SKM-1 treated with dmso at 0.1 percent for 144 hours (cell line): ENCODE measurements at regions not wholly inside any gene's neighbourhood (a gene's known extent, or its start where the extent isn't known, plus 50 kb on each side); places are given as distances from the start of the nearest gene placed in this dataset.

Experiments
- DNase-seq: peaks from one replicate; lab custom pipeline; 2025; ENCODE audit not compliant: unreplicated experiment; lab: John Stamatoyannopoulos, UW

DNA sequence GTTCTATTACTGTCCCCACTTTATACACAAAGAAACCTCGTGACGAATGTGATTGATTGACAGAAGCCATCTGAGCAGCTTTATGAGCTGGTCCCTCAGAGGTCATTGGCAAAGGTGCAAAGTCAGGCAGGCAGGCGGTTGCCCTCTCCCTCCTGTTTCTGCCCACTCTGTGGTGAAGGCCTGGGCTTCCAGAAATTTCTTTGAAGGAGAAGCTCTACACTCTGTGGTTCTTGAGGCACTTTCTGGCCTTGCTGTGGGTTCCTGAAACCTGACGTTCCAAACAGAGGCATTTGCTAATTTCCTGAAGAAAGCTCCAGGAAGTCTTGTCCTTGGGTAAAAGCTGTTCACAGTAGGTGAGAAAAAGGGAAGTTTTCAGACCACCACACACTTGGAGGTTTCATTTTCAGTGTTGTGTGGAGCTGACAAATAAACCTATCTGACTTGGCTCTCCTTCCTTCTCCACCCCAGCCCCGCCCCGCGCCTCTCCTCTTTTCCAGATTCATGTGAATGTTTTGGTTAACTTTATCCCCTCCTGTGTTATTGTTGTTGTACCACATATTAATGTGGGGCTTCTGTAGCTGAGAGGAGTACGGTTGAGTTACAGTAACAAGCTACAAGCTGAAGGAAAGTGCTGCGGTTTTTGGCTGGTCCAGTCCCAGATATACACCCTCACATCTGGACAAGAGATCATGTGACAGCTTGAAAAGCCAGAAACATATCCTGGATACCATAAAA is 274.1 kb downstream of the CLIC5 start:
- DNase-seq = peak; percentile 91

DNA sequence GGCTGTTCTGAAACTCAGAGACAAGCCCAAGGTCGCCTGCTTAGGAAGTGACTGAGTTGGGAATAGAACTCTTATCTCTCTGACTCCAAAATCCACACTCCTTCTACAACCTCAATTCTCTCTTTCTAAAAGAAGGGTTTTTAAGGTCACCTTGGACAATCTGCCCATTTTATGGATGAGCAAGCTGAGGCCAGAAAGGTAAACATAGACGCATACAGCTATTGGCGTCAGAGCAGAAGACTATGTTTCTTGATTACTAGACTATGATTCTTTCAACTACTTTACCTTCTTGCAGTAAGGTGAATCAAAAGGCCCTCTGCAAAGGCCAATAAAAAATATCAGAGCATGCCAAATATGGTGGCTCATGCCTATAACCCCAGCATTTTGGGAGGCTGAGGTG is 276.6 kb downstream of the CLIC5 start:
- no peak for DNase-seq

DNA sequence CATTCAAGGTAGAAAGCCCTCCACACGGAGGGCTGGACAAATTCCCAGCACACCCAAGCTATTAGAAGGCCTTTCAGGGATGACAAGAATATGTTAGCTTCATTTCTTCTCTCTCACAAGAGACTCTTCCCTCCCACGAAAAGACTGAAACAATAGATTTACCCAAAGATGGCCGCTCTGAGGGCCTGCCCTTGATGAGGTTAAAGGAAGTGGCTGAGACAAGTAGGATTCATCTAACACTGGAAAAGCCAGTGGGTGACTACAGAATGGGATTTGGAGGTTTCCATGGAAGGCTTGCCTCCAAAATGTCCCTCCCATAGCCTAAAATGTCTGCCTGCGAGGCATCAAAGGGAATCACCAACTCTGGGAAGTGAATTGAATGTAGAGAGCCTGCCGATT is 277.6 kb downstream of the CLIC5 start:
- no peak for DNase-seq

DNA sequence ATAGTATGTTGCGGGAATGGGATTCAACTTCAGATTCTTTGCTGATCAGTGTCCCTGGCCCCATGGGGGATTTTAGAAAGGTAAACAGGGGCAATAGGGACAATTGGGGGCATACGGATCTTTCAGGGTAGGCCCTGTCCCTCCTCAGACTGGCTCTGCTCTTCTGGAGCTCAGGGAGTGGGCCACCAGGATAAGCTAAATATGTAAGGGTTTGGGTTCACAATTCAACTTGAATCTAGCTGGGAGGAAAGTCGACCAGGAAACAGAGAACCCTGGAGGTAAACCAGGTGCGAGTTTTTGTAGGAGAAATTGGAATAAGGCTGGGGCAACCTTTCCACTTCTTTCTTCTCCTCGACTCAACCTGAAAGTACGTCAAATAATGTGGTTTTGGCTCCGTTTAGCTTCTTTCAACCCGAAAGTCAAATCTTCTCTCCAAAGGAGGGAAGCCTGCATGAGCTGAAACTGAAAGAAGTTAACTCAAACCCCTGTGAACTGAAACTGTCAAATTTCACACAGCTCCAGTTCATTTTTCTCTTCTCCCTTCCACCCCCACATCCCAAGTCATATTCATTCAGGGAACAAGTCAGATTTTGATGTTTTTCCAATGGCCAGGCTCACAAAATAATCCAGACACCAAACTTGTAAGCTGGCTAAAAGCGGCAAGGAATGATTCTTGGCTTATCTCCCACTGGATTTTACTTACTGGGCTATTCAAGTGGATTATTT is 278.2 kb downstream of the CLIC5 start:
- no peak for DNase-seq

DNA sequence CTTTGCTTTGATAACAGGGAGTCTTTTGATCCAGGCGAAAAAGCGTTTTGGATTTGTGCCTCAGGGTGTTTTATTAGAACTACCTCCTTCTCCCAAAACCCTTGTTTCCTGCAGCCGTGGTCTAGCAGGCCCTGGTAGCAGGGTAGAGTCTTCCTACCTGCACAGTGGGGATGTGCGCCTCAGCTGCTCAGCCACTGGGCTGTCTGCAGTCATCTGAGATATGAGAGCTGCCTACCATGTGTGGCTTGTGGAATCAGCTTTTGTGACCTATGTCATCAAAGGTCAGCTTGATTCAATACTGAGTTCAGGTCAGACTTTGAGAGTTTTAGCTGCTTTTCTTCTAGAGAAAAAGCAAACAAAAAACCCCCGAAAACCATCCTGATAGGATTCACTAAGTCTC is 279.5 kb downstream of the CLIC5 start:
- DNase-seq = no peak

DNA sequence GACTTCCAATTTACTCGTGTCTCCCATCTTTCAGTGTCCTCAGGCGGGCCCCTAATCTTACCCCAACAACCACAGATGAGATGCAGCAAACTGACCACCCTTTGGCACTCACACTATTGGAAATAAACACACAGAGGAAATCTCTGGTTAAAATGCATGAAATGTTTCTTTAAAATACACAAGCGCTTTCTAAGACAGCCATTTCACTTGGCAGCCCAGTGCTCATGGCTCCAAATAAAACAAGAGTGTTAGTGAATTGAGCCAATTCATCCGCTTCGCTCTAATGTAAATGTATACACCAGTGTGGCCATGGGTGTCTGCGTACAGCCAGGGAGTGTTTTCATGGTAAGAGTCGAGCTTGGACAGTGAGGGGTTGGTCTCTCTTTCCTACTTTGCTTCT is 282.9 kb downstream of the CLIC5 start:
- DNase-seq = no peak

DNA sequence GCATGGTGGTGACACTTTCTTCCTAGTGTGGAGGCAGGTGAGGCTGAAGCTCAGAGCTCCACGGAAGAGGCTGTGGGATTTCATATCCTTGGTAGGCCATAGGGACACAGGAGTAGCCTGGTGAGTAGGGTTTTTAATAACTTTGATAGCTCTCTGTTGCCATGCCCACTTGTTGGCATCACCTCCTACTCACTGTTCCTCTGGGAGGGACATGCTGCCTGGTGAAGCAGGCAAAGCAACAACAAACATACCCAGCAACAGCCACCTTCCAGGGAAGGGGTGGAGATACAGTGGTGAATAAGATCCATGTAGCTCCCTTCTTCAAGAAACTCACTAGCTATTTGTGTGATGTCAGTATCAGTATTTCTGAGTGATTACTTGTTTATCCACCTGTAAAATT is 285.4 kb downstream of the CLIC5 start:
- DNase-seq = no peak

DNA sequence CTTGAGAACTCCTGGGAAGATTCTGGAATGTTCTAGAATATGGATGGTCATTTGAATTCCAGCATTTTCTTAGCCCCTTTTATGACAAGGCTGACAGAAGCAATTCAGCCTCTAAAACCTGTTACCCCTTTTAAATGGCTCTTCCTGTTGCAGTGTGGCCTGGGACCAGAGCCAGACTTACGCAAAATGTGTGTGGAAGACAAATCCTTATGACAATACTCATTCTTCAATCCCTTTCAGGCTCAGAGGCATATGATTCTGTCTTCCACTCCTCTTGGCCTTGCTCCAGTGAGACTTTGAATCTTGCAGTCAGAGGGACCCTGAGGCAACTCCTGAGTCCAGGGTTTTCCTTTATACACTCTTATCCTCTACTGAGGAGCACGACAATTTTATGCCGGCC is 287.0 kb downstream of the CLIC5 start:
- no peak for DNase-seq

DNA sequence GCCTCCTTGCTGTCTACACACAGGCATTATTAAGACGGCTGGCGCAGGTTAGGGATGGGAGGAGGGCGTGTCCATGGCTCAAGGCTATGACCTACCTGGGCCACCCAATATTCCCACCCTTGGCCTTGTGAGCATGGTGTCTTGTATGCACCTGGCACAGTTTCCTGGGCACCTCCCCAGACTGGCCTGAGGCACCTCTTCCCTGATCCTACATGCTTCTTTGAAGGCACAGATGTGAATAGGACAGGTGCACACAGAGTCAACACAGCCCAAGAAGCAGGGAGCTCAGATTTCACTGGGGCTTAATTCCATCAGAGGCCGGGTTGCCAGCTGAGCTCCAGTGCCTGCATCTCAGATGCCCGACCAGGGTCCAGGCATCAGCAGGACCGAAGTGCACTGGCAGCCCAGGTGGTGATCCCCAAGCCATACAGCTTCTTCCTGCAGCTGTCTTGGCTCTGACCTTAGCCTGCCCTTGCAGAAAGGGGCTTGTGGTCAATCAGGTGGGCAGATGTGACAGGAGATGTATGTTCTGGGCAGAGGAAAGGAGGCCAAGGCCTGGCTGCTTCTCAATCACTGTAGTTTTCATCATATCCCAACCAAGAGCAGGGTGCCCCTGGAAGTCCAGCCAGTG is 287.7 kb downstream of the CLIC5 start:
- DNase-seq = no peak

DNA sequence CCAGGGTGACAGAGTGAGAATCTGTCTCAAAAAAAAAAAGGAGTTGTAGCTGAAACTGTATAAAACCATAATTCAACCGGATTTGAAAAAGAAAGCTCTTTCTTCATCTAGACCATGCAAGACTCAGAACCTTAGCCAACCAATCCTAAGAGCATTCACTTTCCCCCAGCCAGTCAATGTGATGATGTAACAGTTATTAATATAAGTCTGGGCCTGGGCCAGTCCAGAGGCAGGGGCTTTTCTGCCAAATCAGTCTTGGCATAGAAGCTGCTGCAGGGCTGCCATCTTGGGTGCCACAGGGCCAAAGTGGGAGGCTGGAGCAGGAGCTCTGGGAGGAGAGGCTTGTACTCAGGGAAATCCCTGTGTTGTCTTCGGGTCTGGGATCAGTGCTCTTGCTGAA is 288.4 kb downstream of the CLIC5 start:
- DNase-seq = no peak

DNA sequence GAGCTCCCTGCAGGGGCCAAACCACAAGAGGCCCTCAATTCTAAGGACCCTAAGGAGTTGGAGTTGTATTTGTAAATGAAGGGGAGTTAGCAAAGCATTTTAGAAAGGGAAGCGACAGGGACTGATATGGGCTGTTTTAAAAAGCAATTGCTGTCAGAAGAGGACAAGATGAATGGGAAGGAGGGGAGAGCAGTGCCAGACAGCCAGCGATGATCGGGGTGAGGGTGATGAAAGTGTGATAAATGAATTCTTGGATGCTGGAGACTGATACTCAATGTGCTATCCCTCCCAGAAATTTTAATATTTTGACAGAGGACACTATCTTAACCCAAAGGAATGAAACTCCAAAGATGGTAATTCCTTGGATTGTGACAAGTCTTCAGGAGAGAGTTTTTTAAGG is 289.2 kb downstream of the CLIC5 start:
- DNase-seq = no peak

DNA sequence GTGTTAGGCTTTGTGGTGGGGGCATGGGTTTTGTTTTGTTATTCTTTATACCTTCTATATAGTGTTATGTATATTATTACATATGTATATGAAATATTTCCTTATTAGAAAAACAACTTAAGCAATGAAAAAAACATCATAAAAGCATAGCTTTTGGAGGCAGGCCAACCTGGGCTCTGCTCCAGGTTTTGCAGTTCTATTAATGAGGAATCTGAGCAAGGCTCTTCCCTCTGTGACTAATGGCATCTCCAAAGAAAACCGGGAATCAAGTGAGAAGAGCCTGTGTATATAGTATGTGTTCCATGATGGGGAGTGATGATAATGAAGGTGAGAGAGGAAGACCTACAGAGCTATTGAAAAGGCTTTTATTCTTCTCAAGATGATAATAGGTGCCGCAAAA is 291.1 kb downstream of the CLIC5 start:
- no peak for DNase-seq

DNA sequence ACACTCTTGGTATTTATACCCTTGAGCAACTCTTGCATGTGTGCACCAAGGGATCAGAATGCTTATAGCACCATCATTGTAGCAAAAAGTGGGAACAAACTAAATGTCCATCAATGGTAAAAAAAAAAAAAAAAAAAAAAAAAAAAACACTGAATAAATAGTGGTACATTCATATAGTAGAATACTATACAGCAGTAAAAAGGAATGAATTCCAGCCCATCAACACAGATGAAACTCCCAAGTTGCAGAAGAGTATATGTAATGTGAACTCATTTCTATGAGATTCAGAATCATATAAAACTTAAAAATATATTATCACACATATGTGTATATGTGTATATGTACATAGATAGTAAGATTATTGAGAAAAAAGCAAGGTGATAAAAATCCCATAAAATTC is 291.6 kb downstream of the CLIC5 start:
- DNase-seq = no peak

DNA sequence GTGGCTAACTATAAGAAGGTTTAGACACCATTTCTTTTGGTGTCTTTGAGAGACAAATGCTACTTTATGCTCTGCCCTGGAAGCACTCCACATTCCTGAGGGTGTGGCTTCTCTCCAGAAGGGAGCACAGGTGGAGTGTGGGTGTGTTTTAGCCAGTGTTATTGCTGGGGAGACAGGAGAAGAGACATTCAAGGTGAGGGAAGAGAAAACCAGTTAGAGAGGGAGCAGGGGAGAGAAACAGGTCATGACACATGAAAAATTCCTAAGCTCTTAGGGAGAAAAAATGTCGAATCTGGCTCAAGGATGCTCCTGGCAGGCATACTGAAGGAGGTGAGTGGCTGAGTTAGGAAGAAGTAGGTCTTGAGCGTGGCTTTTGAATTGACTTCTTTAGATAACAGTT is 292.8 kb downstream of the CLIC5 start:
- DNase-seq = no peak

DNA sequence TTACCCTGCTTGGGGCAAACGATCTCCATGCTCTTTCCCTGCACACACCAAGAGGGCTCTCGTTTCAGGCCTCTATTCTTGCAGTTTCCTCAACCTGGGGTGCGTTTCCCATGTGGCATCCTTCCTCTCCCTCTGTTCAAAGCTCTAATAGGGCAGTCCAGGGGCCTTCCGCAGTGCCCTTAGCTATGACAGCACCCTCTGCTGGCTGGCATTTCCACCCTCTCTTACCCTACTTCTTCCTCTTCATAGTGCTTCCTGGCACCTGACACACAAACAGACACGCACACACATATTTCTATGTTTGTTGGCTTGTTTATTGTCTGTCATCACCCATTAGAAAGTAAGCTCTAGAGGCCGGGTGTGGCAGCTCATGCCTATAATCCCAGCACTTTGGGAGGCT is 294.0 kb downstream of the CLIC5 start:
- no peak for DNase-seq

DNA sequence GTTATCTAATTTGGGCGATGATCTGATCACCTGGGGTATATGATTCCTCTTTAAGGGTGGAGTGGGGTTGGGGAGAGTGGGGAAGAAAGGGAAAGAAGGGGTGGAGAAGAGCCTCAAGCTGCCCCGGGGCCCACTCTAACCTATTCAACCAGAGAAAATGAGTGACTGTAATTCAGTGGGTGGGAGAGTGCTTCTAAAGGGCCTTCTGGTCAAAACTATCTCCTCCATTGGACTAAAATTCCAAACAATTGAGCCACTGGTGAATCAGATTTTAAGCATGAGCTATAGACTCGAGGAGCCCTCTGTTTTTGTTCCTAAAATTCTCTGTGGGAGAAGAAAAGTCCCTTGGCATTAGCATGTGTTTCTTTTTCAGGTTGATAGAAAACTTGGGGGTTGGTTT is 296.8 kb downstream of the CLIC5 start:
- DNase-seq = no peak

DNA sequence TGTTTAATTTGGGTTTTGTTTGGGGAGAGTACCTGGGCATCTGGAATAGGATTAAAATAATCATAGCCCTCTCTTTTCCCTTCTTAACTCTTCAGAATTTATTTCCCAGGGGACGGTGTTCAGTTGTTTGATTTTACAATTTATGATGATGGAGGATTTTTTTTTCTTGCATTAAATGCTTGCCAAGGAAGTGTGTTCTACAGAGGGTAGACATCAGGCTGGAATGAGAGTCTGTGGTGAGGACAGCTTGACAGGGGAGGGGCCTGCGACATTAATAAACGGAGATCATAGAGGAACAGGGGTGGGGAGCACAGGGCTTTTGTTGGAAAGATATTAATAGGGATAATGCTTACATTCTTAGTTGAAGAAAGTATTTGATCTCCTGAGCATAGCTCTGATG is 297.5 kb downstream of the CLIC5 start:
- no peak for DNase-seq

DNA sequence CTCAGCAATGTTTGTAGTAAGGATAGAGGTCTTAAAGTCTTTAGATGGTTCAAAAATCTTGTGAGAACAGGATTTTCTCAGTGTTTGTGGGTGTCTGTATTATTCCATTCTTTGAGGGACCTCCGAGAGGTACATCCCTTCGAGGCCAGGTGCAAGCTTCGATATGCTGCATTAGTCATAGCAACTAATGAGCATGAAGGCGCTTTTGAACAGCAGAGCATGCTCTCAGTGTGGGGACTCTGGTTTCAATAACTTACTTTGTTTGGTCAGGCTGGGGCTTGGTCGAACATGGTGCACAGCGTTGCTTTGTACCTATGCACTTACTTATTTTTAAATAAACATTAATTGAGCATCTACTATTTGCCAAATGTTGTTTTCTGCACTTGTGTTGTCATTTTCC is 297.9 kb downstream of the CLIC5 start:
- no peak for DNase-seq

DNA sequence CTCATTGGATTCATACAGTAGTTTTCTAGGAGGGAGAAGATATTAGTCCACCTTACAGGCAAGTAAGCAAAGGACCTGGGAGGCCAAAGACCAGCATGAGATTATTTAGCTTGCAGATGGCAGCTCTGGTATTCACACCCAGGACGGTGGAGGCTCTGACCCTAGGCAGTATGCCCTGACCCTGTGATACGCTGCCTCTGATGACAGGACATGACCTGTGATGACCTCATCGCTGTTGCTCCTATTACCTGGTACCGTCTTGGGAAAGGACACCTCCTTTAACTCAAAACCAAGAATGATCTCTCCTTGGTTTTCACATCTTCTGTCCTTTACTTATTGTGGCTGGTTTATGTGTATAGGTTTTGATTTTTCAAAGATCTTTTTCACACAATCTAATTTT is 298.6 kb downstream of the CLIC5 start:
- no peak for DNase-seq

DNA sequence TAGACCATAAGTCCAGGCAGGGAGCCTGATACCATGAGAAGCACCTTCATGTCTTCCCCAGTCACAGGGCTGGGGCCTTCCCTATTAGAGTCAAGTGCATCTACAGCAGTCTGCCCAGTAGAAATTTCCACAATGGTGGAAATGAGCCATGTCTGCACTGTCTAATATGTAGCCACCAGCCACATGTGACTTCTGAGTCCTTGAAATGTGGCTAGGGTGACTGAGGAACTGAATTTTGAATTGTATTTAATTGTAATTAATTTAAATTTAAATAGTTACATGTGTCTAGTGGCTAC is 300.2 kb downstream of the CLIC5 start:
- no peak for DNase-seq

DNA sequence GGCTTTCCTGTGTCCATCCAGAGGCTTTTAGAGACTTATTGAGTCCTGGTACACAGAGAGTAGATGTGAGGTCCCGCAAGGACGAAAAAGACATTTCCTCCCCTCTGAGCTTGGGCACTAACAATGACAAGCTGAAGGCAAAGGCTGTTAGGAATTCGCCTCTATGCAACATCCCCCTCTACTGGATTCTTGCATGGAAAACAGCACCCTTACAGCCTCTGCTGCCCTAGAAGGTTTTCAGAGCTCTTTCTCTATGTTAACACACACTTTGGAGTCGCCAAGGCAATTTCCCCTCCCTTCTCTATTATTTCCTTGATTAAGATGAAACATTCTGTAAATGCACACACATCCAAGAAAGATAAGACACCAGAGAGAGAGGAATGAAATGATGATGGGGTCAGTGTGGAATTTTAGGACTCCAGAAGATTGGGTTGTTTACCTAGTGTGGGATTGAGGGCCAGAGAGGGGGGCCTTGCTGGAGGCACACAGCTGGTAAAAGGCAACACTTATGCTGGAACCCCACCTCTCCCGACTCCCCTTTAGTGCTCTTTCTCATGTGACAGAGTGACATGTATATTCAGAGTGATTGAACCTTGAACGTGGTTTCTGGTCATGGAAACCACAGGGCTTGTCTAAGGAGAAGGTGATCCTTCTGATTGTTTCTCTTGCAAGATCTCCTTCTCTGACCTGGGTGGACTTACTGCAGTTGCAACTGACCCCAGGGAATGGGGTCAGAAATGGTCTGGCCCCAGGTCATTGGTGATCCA is 300.7 kb downstream of the CLIC5 start:
- peak; percentile 62 for DNase-seq
